LNCAP (cell line): ENCODE measurements at regions not wholly inside any gene's neighbourhood (a gene's known extent, or its start where the extent isn't known, plus 50 kb on each side); places are given as distances from the start of the nearest gene placed in this dataset.

Source experiments
- CTCF ChIP-seq: fragments of 450-650 bp; IDR thresholded peaks from 2 replicates; pipeline ENCODE4 v1.5.1; 2017; ENCODE audit warnings: mild to moderate bottlenecking

GRCh38 chr3:28066020-28066419 is 175.4 kb upstream of the CMC1 start:
- TF ChIP-seq CTCF: no peak

DNA sequence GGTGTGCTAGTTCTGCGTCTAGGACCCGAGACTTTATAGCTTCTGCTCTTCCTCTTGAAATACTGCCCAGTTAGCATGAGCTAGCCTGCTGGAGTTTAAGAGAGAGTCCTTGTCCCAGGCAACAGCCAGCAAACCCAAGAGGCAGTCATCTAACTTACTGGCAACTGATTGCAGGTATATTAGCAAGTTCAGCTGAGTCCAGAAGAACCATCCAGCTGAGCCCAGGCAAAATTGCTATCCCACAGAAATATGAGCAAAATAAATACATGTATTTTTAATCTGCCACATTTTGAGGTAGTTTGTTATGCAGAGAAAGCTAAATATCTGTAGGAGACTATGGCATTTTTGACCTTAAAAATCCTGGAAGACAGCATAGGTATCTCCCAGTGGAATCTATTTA is 174.4 kb upstream of the CMC1 start:
- no peak for TF ChIP-seq CTCF

- no peak for TF ChIP-seq CTCF
These were observed 173.1 kb upstream of the CMC1 start for GRCh38 chr3:28068342-28068741.

DNA sequence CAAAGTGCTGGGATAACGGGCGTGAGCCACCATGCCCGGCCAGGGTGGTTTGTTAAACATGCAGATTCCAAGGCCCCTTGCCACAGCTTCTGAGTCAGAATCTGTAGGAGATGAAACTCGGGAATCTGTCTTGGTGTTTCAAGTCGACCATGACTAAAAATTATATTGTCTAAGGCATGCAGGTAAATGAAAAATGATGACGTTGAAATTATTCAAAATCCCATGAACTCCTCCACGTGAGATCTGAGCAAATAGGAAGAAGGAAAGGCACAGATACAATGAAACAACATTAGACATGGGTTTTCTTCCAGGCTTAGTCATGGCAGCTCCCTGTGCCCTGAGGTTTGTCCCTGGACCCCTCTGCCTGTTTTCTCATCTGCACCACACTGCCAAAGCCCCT is 172.0 kb upstream of the CMC1 start:
- TF ChIP-seq CTCF: no peak

- TF ChIP-seq CTCF: no peak
These were observed 165.2 kb upstream of the CMC1 start for GRCh38 chr3:28076246-28076645.

DNA sequence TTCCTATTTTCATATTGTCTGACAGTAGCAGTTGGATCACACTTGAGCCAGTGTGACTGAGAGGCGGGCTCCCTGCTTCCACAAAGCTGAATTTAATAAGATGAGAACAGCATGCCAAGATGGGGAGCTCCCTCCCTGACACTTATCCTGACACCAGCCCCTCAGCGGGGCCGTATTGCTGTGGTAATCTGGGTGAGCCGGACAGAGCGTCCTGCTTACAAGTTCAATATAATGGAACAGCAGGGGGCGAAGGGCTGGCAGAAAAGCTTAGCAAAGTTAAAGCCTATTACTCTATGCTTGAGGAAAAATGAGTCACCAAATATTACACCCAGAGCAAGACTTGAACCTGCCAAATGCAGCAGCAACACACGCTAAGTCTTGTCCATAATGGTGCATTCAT is 163.8 kb upstream of the CMC1 start:
- TF ChIP-seq CTCF: no peak

DNA sequence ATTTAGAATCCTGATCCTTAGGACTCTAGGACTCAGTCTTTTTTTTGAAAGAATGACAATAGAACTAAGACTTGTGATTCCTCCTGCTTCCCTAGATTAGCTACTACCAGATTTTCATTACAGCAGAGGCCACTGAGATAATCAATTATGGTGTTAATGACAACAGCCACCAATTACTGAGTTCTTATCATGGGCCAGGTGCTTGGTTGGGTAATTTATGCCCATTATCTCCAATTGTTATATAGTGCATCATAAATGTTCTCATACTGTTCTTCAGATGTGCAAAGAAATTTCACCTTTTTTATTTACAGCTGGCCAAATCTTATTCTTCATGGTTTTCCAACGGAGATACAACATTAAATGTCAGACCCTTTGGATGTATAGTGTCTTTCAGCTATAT is 162.9 kb upstream of the CMC1 start:
- TF ChIP-seq CTCF: no peak

GRCh38 chr3:28080716-28081115 is 160.7 kb upstream of the CMC1 start:
- no peak for TF ChIP-seq CTCF
